Astrocyte (in vitro differentiated cells and primary cell): ENCODE measurements at regions not wholly inside any gene's neighbourhood (a gene's known extent, or its start where the extent isn't known, plus 50 kb on each side); places are given as distances from the start of the nearest gene placed in this dataset.

ENCODE experiments used
- EZH2 ChIP-seq: IDR thresholded peaks from 2 replicates; pipeline ENCODE4 v1.6.1; 2012; ENCODE audit warnings: mild to moderate bottlenecking, low read length, inconsistent platforms; ENCODE audit not compliant: insufficient read depth
- TF ChIP-seq, protein P1 (sequence below): IDR thresholded peaks from 2 replicates; pipeline ENCODE4 v1.5.1; 2011; ENCODE audit warnings: low read depth, mild to moderate bottlenecking, inconsistent platforms, low read length, moderate library complexity; ENCODE audit not compliant: insufficient read depth

DNA sequence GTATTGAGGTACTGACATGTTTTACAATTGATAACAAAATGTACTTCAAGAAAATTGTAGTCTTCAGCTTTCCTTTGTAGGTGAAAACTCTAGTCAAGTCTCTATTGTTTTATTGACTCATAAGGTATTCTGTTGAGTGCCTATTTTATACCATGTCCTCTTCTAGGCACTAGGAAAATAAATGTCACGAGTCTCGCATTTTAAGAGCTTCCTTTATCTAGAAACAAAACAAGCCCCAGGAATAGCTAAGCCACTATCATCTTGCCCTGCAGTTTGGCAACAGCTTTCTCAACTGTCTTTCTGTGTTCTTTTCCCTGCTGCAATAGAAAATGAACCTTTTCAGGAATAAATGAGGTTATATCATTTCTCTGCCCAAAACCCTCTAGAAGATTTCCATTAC, 288.5 kb upstream of the NEGR1 start:
- TF ChIP-seq, protein P1, sequence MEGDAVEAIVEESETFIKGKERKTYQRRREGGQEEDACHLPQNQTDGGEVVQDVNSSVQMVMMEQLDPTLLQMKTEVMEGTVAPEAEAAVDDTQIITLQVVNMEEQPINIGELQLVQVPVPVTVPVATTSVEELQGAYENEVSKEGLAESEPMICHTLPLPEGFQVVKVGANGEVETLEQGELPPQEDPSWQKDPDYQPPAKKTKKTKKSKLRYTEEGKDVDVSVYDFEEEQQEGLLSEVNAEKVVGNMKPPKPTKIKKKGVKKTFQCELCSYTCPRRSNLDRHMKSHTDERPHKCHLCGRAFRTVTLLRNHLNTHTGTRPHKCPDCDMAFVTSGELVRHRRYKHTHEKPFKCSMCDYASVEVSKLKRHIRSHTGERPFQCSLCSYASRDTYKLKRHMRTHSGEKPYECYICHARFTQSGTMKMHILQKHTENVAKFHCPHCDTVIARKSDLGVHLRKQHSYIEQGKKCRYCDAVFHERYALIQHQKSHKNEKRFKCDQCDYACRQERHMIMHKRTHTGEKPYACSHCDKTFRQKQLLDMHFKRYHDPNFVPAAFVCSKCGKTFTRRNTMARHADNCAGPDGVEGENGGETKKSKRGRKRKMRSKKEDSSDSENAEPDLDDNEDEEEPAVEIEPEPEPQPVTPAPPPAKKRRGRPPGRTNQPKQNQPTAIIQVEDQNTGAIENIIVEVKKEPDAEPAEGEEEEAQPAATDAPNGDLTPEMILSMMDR = no peak
- TF ChIP-seq EZH2 = no peak
